Coronary artery (tissue), 2 donors: ENCODE measurements at regions not wholly inside any gene's neighbourhood (a gene's known extent, or its start where the extent isn't known, plus 50 kb on each side); places are given as distances from the start of the nearest gene placed in this dataset.

Source experiments
- DNase-seq: peaks from one replicate; pipeline ENCODE4 v3.0.0-alpha.2; 2017; ENCODE audit warnings: low spot score
- H3K27ac ChIP-seq, 2 donors: fragments of 200-600 bp; sonication (generic); one replicate each; pipeline ENCODE4 v1.5.1; 2016 to 2019
- H3K4me3 ChIP-seq: fragments of 200-600 bp; sonication (generic); 2 replicates; pipeline ENCODE4 v1.5.1; 2016; ENCODE audit warnings: mild to moderate bottlenecking, moderate library complexity
- CTCF ChIP-seq: fragments of 200-600 bp; sonication (generic); IDR thresholded peaks from one replicate; pipeline ENCODE4 v1.5.1; 2019; ENCODE audit warnings: antibody characterized with exemption

DNA sequence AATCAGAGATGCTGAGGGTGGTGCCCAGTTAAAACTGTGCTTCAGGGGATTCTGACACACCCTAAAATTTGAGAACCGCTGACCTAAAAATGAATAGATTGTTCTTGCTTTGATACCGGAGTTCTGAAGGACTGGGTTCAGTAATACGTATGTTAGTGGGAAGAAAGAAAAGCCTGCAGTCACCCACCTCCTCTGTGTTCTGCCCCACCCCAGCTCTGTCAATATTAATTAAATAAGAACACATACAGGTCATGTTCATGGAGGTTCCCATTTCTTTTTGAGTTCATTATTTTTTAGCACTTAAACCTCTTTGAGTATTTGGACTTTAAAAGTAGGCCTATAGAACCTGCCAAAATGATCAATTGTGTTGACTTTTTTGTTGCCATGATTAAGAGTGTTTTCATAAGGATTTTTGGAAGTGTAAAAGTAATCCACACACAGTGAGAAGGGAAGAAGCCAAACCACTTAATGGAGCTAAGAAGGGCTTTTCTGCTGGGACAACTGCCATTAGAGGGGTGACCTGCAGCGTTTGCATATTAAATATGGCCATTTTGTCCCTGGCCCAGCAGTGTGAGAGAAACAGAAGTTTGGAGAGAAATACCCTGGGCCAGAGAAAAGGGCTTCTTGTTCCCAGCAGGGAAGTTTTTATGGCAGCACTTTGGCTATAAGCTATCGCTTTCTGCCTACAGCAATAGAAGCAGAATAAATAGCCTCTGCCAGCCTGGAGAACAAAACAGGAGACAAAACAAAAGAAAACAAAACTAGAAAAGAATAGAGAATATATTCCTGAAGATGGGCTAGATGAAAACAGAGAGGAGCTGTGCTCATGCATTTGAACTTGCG, 80.7 kb upstream of the RNF152 start:
- Histone ChIP-seq H3K4me3 (no peak overlapping the region), H3K27ac (no peak overlapping the region)
- no peak for TF ChIP-seq CTCF
- DNase-seq: no peak

DNA sequence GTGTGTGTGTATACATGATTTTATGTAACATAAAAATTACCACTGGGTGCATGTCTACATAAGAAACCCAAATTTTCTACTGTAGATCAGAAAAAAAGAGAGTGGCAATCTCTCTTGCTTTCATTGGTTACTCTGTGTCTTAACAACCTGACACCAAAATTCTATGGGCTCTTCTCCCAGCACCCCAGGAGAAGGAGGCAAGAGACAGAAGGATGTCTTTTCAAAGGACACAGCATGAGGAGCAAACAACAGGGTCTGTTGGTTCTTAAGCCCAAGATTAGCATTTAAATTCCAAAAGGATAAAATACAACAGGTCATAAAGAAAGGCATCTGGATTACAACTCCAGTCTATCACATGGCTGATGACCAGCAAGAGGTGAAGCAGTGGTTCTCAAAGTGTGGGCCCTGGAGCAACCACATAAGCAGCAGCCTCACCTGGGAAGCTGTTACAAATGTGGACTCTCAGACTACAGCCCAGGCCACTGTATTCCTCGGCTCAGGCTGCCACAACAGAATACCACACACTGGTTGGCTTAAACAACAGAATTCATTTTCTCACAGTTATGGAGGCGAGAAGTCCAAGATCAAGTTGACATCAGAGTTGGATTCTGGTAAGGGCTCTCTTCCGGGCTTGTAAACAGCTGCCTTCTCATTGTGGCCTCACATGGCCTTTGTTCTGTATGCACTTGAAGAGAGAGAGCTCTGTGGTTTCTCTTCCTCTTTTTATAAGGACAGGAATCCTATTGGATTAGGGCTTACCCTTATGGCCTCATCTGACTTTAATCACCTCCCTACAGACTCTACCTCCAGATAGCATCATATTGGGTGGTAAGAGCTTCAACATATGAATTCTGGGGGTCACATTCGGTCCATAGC, 79.8 kb upstream of the RNF152 start:
- Histone ChIP-seq H3K4me3 (no peak overlapping the region), H3K27ac (no peak overlapping the region)
- no peak for DNase-seq
- no peak for TF ChIP-seq CTCF

DNA sequence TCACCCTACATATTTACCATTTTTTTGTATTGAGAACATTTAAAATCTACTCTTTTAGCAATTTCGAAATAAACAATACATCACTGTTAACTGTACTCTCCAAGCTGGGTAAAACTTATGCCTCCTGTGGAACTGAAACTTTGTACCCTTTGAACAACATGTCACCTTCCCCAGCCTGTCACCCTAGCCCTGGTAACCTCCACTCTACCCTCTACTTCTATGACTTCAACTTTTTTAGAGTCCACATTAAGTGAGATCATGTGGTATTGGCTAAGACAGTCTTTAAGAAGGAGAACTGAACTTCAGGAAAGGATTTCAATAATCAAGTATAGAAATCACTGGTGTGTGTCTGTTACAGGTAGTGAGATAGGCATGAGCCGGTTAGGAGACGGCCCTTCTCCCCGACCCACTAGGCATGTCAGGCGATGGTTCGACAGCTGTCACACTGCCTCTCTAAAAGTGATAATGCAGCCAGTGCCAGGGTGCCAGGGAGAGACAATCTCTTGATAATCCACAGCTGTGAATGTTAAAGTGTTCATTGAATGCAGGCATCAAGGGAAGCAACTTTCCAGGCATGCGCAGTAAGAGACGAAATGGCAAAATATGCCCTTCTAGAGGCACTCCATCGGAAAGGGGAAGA, 74.6 kb upstream of the RNF152 start:
- H3K4me3 ChIP-seq: no peak overlapping the region
- TF ChIP-seq CTCF: no peak
- H3K27ac ChIP-seq: no peak overlapping the region
- DNase-seq: no peak

DNA sequence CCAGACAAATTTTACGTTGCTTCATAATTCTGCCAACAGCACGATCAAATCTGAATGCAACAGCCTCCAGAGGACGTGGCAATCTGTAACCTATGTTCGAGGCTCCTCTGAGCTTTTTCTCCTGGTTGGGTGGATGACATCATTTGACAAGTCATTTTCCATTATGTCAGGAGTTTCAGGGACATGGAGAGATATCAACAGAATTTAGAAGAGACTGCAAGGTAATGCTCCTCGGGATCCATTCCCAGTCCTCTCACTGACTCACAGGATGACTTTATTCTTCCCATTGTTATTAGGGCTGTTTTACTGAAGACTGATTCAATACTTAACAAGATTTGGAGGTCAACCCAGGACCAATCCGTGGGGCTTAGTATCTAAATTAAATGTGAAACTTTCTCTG, 72.5 kb upstream of the RNF152 start:
- Histone ChIP-seq H3K27ac (peak overlapping the region; percentile 59 to 72), H3K4me3 (no peak overlapping the region)
- no peak for TF ChIP-seq CTCF
- DNase-seq: no peak

DNA sequence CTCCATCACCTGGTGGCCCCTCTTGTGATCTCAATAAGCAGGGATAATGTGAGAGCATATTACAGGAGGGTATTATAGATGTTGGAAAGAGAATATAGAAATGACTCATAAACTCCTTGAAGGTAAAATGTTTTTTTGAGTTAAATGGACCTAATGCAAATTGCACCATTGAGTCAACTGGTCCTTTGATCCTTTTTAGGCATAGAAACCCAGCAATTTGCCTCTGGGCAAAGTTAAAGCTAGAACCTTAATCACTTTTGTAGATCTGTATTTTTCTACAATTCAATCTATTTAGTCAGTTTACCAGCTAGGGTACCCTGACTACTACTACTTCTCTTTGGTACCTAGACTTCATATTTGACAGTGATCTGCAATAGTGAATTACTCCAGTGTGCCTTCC, 71.8 kb upstream of the RNF152 start:
- H3K4me3 ChIP-seq: no peak overlapping the region
- peak overlapping the region; percentile 59 to 72 for H3K27ac ChIP-seq
- TF ChIP-seq CTCF: no peak
- DNase-seq: no peak

DNA sequence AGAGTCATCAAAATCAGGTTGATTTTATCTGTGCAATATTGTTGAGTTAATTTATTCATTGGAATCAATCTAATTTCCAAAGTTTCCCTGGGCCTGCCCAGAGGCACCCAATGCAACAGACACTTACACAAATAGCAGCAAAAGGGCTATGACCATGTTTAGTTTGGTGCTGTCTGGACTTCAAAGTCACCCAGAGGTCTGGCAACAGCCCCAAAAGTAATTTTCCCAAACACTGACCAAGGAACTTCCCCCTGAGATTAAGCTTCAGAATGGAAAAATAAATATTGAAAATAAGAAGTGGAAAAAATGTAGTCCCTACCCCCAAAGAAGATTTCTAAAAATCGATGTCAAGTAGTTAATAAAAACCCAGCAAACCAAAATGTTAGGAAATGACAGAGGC, 70.9 kb upstream of the RNF152 start:
- H3K27ac ChIP-seq: peak overlapping the region; percentile 59 to 87

More for the DNA sequence above, 70.9 kb upstream of the RNF152 start:
- TF ChIP-seq CTCF: no peak
- no peak for DNase-seq
- no peak overlapping the region for H3K4me3 ChIP-seq
